Naive thymus-derived CD4-positive, alpha-beta T cell (primary cell): ENCODE measurements at regions not wholly inside any gene's neighbourhood (a gene's known extent, or its start where the extent isn't known, plus 50 kb on each side); places are given as distances from the start of the nearest gene placed in this dataset.

Experiments
- ATAC-seq: fragments of 150-1000 bp; cut with Tn5 transposase; 2 replicates; pipeline ENCODE4 v1.10.0; 2021; ENCODE audit warnings: mild to moderate bottlenecking, moderate library complexity
- CTCF ChIA-PET: fragments of 350-600 bp; sonication (Branson Sonifier 250); formaldehyde crosslinking; loops from one replicate; lab custom pipeline; 2021; ENCODE audit warnings: antibody characterized with exemption; lab: Charles Lee
- POLR2A ChIA-PET: fragments of 350-600 bp; sonication (Branson Sonifier 250); formaldehyde crosslinking; loops from one replicate; lab custom pipeline; 2021; ENCODE audit warnings: antibody characterized with exemption, inconsistent platforms; lab: Charles Lee
- DNase-seq, 9 donors: peaks; one replicate each; pipeline versions ENCODE4 v3.0.0 to v3.0.0-alpha.2; 2020 to 2022; ENCODE audit warnings: mixed read lengths in 1 of 9
- H3K27ac ChIP-seq: one replicate; pipeline ENCODE4 v1.7.0; 2013; ENCODE audit warnings: mild to moderate bottlenecking, low read depth, low read length, moderate library complexity
- H3K27me3 ChIP-seq, 2 donors: one replicate each; pipeline ENCODE4 v1.7.0; 2013; ENCODE audit warnings: low read length in 2 of 2, mild to moderate bottlenecking in 2 of 2, moderate library complexity in 2 of 2; ENCODE audit not compliant: control insufficient read depth in 2 of 2, insufficient read depth in 2 of 2
- H3K36me3 ChIP-seq, 3 experiments: 1 replicate in 2 of 3; 2 replicates in 1 of 3; pipeline ENCODE4 v1.7.0; 2013; ENCODE audit warnings: low read length in 3 of 3, mild to moderate bottlenecking in 3 of 3, moderate library complexity in 1 of 3; ENCODE audit not compliant: insufficient read depth in 3 of 3, control insufficient read depth in 2 of 3
- H3K4me1 ChIP-seq, 2 donors: one replicate each; pipeline ENCODE4 v1.7.0; 2013; ENCODE audit warnings: low read length in 2 of 2, mild to moderate bottlenecking in 2 of 2, moderate library complexity in 1 of 2; ENCODE audit not compliant: control insufficient read depth in 2 of 2, insufficient read depth in 2 of 2
- H3K4me3 ChIP-seq: 2 replicates; pipeline ENCODE4 v1.7.0; 2013; ENCODE audit warnings: mild to moderate bottlenecking, low read length
- H3K9me3 ChIP-seq, 3 experiments: 1 replicate in 2 of 3; 2 replicates in 1 of 3; pipeline ENCODE4 v1.7.0; 2013; ENCODE audit warnings: low read length in 3 of 3; ENCODE audit not compliant: control insufficient read depth in 2 of 3
- H3K27ac Mint-ChIP-seq, 9 donors: one replicate each; pipeline ENCODE4 v1.8.0; 2020 to 2022; ENCODE audit warnings: mixed read lengths in 9 of 9, mild to moderate bottlenecking in 8 of 9, moderate library complexity in 5 of 9, inconsistent platforms in 2 of 9
- H3K27me3 Mint-ChIP-seq, 5 donors: one replicate each; pipeline ENCODE4 v1.8.0; 2021 to 2022; ENCODE audit warnings: mixed read lengths in 5 of 5, mild to moderate bottlenecking in 1 of 5
- H3K36me3 Mint-ChIP-seq, 5 donors: one replicate each; pipeline ENCODE4 v1.8.0; 2020 to 2022; ENCODE audit warnings: mixed read lengths in 5 of 5, mild to moderate bottlenecking in 3 of 5, inconsistent platforms in 1 of 5
- H3K4me1 Mint-ChIP-seq, 7 donors: one replicate each; pipeline ENCODE4 v1.8.0; 2020 to 2022; ENCODE audit warnings: mixed read lengths in 7 of 7, mild to moderate bottlenecking in 3 of 7, inconsistent platforms in 1 of 7
- H3K4me3 Mint-ChIP-seq, 10 donors: one replicate each; pipeline ENCODE4 v1.8.0; 2020 to 2022; ENCODE audit warnings: mild to moderate bottlenecking in 10 of 10, mixed read lengths in 10 of 10, moderate library complexity in 6 of 10, inconsistent platforms in 2 of 10
- H3K9me3 Mint-ChIP-seq, 11 donors: one replicate each; pipeline ENCODE4 v1.8.0; 2020 to 2022; ENCODE audit warnings: mixed read lengths in 11 of 11, mild to moderate bottlenecking in 4 of 11, inconsistent platforms in 1 of 11, moderate library complexity in 1 of 11
- intact Hi-C, 2 donors: fragments of 100-400 bp; cut with micrococcal nuclease; formaldehyde crosslinking; loops; one replicate each; pipeline ENCODE4 v1.15.1; 2023

DNA sequence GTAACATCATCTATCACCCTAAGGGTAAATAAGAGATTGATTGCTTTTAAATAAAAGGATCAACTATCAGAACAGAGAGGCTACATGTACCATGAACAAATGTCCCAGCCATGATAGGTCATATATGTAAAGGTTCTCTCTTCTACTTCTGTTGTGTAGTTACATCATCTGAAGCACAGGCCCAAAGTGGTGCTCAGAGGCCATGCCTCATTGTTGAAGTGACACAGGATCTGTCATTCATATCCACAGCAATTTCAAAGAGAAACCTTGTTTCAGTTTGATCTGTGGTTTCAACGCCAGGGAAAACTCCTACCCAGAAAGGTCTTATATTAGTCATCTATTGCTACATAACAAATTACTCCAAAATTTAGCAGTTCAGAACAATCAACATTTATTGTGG, 269.2 kb upstream of the MAOA start:
- intact Hi-C loops = no loop called here
- ATAC-seq (no peak), DNase-seq (no peak)
- CTCF ChIA-PET = no interaction called here
- no peaks in the 10 kb centered on the region for H3K27me3 ChIP-seq
- no peaks in the 10 kb centered on the region for H3K36me3 ChIP-seq
- no peaks in the 10 kb centered on the region for H3K9me3 ChIP-seq
- POLR2A ChIA-PET = no interaction called here
- peaks cover 0 to 3% (median 0%) of the 10 kb centered on the region in 11 donors for H3K9me3 Mint-ChIP-seq
- peaks cover 0 to 3% (median 0%) of the 10 kb centered on the region in 5 donors for H3K36me3 Mint-ChIP-seq
- H3K27ac ChIP-seq = no peak overlapping the region
- no peak overlapping the region for H3K4me3 Mint-ChIP-seq
- no peak overlapping the region for H3K27ac Mint-ChIP-seq
- no peak overlapping the region for H3K4me3 ChIP-seq
- H3K27me3 Mint-ChIP-seq = no peaks in the 10 kb centered on the region
- H3K4me1 Mint-ChIP-seq = no peaks in the 10 kb centered on the region
- H3K4me1 ChIP-seq = no peaks in the 10 kb centered on the region

GRCh38 chrX:43405191-43405590, 250.9 kb upstream of the MAOA start:
- H3K27me3 Mint-ChIP-seq = no peaks in the 10 kb centered on the region
- Histone ChIP-seq H3K36me3 (no peaks in the 10 kb centered on the region), H3K4me1 (no peaks in the 10 kb centered on the region), H3K27me3 (no peaks in the 10 kb centered on the region), H3K27ac (no peak overlapping the region), H3K9me3 (no peaks in the 10 kb centered on the region), H3K4me3 (no peak overlapping the region)
- no peaks in the 10 kb centered on the region for H3K36me3 Mint-ChIP-seq
- no peak overlapping the region for H3K4me3 Mint-ChIP-seq
- ChIA-PET CTCF (no interaction called here), POLR2A (no interaction called here)
- DNase-seq (no peak), ATAC-seq (no peak)
- H3K27ac Mint-ChIP-seq = no peak overlapping the region
- intact Hi-C loops = no loop called here
- peaks cover 0 to 6% (median 0%) of the 10 kb centered on the region in 11 donors for H3K9me3 Mint-ChIP-seq
- H3K4me1 Mint-ChIP-seq = peaks cover 0 to 2% (median 0%) of the 10 kb centered on the region in 7 donors

GRCh38 chrX:43423876-43424275, 232.2 kb upstream of the MAOA start:
- ChIA-PET CTCF (no interaction called here), POLR2A (no interaction called here)
- intact Hi-C loops = no loop called here
- H3K27ac Mint-ChIP-seq = no peak overlapping the region
- no peak overlapping the region for H3K27ac ChIP-seq
- H3K4me3 Mint-ChIP-seq = no peak overlapping the region
- no peaks in the 10 kb centered on the region for H3K4me1 ChIP-seq
- no peak overlapping the region for H3K4me3 ChIP-seq
- H3K9me3 ChIP-seq = no peaks in the 10 kb centered on the region
- peaks cover 0 to 8% (median 0%) of the 10 kb centered on the region in 5 donors for H3K27me3 Mint-ChIP-seq
- no peaks in the 10 kb centered on the region for H3K36me3 Mint-ChIP-seq
- DNase-seq (no peak), ATAC-seq (no peak)
- H3K4me1 Mint-ChIP-seq = no peaks in the 10 kb centered on the region
- no peaks in the 10 kb centered on the region for H3K36me3 ChIP-seq
- peaks cover 0 to 3% (median 0%) of the 10 kb centered on the region in 11 donors for H3K9me3 Mint-ChIP-seq
- no peaks in the 10 kb centered on the region for H3K27me3 ChIP-seq

GRCh38 chrX:43436517-43436916, 219.6 kb upstream of the MAOA start:
- peaks cover 0 to 26% (median 13%) of the 10 kb centered on the region in 5 donors for H3K27me3 Mint-ChIP-seq
- ChIA-PET CTCF (no interaction called here), POLR2A (interaction anchor here (0.6 kb wide), 1 partner anchor 1738 kb away, joined by 3 read pairs; no protein-coding TSS in a partner anchor)
- Histone ChIP-seq H3K9me3 (no peaks in the 10 kb centered on the region), H3K4me1 (peaks cover 4 to 6% of the 10 kb centered on the region in 2 donors), H3K27me3 (no peaks in the 10 kb centered on the region), H3K4me3 (no peak overlapping the region), H3K27ac (no peak overlapping the region), H3K36me3 (no peaks in the 10 kb centered on the region)
- H3K9me3 Mint-ChIP-seq = peaks cover 0 to 12% (median 4%) of the 10 kb centered on the region in 11 donors
- DNase-seq (peak in 2 of 9 donors; percentile 1 to 3), ATAC-seq (no peak)
- no peak overlapping the region for H3K27ac Mint-ChIP-seq
- intact Hi-C loops = no loop called here
- H3K4me3 Mint-ChIP-seq = no peak overlapping the region
- H3K36me3 Mint-ChIP-seq = peaks cover 0 to 4% (median 0%) of the 10 kb centered on the region in 5 donors
- peaks cover 0 to 5% (median 4%) of the 10 kb centered on the region in 7 donors for H3K4me1 Mint-ChIP-seq

- ATAC-seq (no peak), DNase-seq (no peak)
- Mint-ChIP-seq H3K27ac (no peak overlapping the region), H3K4me1 (no peaks in the 10 kb centered on the region), H3K4me3 (no peak overlapping the region), H3K27me3 (peaks cover 0 to 7% (median 3%) of the 10 kb centered on the region in 5 donors), H3K9me3 (peaks cover 0 to 40% (median 12%) of the 10 kb centered on the region in 11 donors), H3K36me3 (peaks cover 0 to 8% (median 0%) of the 10 kb centered on the region in 5 donors)
- ChIA-PET CTCF (no interaction called here), POLR2A (no interaction called here)
- H3K27me3 ChIP-seq = no peaks in the 10 kb centered on the region
- intact Hi-C loops = no loop called here
- peaks cover 0 to under 1% (median 0%) of the 10 kb centered on the region in 3 experiments for H3K9me3 ChIP-seq
- H3K27ac ChIP-seq = no peak overlapping the region
- H3K4me1 ChIP-seq = no peaks in the 10 kb centered on the region
- H3K36me3 ChIP-seq = no peaks in the 10 kb centered on the region
- H3K4me3 ChIP-seq = no peak overlapping the region
Measured at GRCh38 chrX:43446752-43447151, 209.3 kb upstream of the MAOA start.

DNA sequence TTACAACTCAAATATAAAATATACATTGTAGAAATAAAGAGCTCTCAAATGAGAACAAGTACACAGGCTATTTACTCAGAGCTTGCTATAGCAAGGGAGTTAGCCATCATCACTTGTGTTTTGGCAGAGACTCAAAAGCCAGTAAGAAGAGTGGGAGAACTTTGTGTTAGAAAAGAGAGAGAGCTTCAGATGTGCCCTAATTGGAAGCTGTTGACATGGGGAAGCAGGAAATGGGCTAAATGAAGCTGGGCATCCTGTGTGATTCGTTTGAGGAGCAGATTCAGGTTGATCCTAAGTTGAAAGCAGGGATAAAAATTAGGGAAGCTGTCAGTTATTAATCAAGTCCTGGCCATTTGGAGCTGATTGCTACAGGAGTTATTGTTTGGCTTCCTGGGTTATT, 207.4 kb upstream of the MAOA start:
- H3K27me3 ChIP-seq = no peaks in the 10 kb centered on the region
- Mint-ChIP-seq H3K27ac (no peak overlapping the region), H3K36me3 (peaks cover 0 to 8% (median 0%) of the 10 kb centered on the region in 5 donors), H3K4me3 (no peak overlapping the region), H3K27me3 (peaks cover 0 to 2% (median 0%) of the 10 kb centered on the region in 5 donors), H3K9me3 (peaks cover 0 to 56% (median 17%) of the 10 kb centered on the region in 11 donors), H3K4me1 (no peaks in the 10 kb centered on the region)
- intact Hi-C loops = no loop called here
- no peak overlapping the region for H3K4me3 ChIP-seq
- H3K4me1 ChIP-seq = no peaks in the 10 kb centered on the region
- ATAC-seq (no peak), DNase-seq (no peak)
- ChIA-PET CTCF (no interaction called here), POLR2A (no interaction called here)
- H3K36me3 ChIP-seq = no peaks in the 10 kb centered on the region
- no peak overlapping the region for H3K27ac ChIP-seq
- peaks cover 0 to 3% (median 0%) of the 10 kb centered on the region in 3 experiments for H3K9me3 ChIP-seq

- Mint-ChIP-seq H3K36me3 (peaks cover 0 to 8% (median 0%) of the 10 kb centered on the region in 5 donors), H3K4me1 (no peaks in the 10 kb centered on the region), H3K27me3 (peaks cover 0 to under 1% (median 0%) of the 10 kb centered on the region in 5 donors), H3K27ac (no peak overlapping the region), H3K9me3 (peaks cover 0 to 67% (median 20%) of the 10 kb centered on the region in 11 donors), H3K4me3 (no peak overlapping the region)
- intact Hi-C loops = no loop called here
- Histone ChIP-seq H3K27ac (no peak overlapping the region), H3K4me1 (no peaks in the 10 kb centered on the region), H3K36me3 (no peaks in the 10 kb centered on the region), H3K27me3 (no peaks in the 10 kb centered on the region), H3K9me3 (peaks cover 0 to 7% (median 0%) of the 10 kb centered on the region in 3 experiments), H3K4me3 (no peak overlapping the region)
- no peak for DNase-seq
- ChIA-PET POLR2A (no interaction called here), CTCF (no interaction called here)
- no peak for ATAC-seq
Measured at GRCh38 chrX:43450355-43450754, 205.7 kb upstream of the MAOA start.
